WTC11 (cell line): ENCODE measurements at regions not wholly inside any gene's neighbourhood (a gene's known extent, or its start where the extent isn't known, plus 50 kb on each side); places are given as distances from the start of the nearest gene placed in this dataset.

ENCODE experiments used
- ETV6 ChIP-seq: sonication (generic); formaldehyde crosslinking; IDR thresholded peaks from 2 replicates; pipeline ENCODE4 v1.8.1; 2022; ENCODE audit warnings: mild to moderate bottlenecking, missing genetic modification reagents
- JUN ChIP-seq: sonication (generic); formaldehyde crosslinking; IDR thresholded peaks from 2 replicates; pipeline ENCODE4 v1.8.0; 2023; ENCODE audit warnings: mild to moderate bottlenecking, missing genetic modification reagents
- NFYB ChIP-seq: sonication (generic); formaldehyde crosslinking; conservative IDR thresholded peaks from 2 replicates; pipeline ENCODE4 v1.8.0; 2022; ENCODE audit warnings: low read depth, missing genetic modification reagents
- TEAD4 ChIP-seq: sonication (generic); formaldehyde crosslinking; IDR thresholded peaks from 2 replicates; pipeline ENCODE4 v1.8.0; 2022; ENCODE audit warnings: mild to moderate bottlenecking, missing genetic modification reagents
- ZNF263 ChIP-seq: sonication (generic); formaldehyde crosslinking; IDR thresholded peaks from 2 replicates; pipeline ENCODE4 v1.8.1; 2022; ENCODE audit warnings: low read depth, mild to moderate bottlenecking, moderate library complexity, missing genetic modification reagents
- ZNF317 ChIP-seq: sonication (generic); formaldehyde crosslinking; IDR thresholded peaks from 2 replicates; pipeline ENCODE4 v1.8.1; 2023; ENCODE audit warnings: low read depth, mild to moderate bottlenecking, moderate library complexity, missing genetic modification reagents, borderline replicate concordance
- ZNF396 ChIP-seq: fragments of 250-450 bp; sonication (Bioruptor Pico); IDR thresholded peaks from 2 replicates; pipeline ENCODE4 v1.8.0; 2021; ENCODE audit warnings: mild to moderate bottlenecking, moderate library complexity, borderline replicate concordance
- TF ChIP-seq, protein P1 (sequence below): fragments of 200-600 bp; IDR thresholded peaks from 2 replicates; pipeline ENCODE4 v1.8.0; 2022; ENCODE audit warnings: antibody characterized with exemption
- TF ChIP-seq, protein P2 (sequence below): sonication (generic); formaldehyde crosslinking; IDR thresholded peaks from 2 replicates; pipeline ENCODE4 v1.8.1; 2022; ENCODE audit warnings: missing genetic modification reagents, borderline replicate concordance
- TF ChIP-seq, protein P3 (sequence below): sonication (generic); formaldehyde crosslinking; IDR thresholded peaks from 2 replicates; pipeline ENCODE4 v1.8.1; 2023; ENCODE audit warnings: mild to moderate bottlenecking, missing genetic modification reagents, moderate library complexity
- TF ChIP-seq, protein P4 (sequence below): sonication (generic); formaldehyde crosslinking; IDR thresholded peaks from 2 replicates; pipeline ENCODE4 v1.8.1; 2023; ENCODE audit warnings: mild to moderate bottlenecking, missing genetic modification reagents
- TF ChIP-seq, protein P5 (sequence below): sonication (generic); formaldehyde crosslinking; IDR thresholded peaks from 2 replicates; pipeline ENCODE4 v1.8.1; 2022; ENCODE audit warnings: low read depth, missing genetic modification reagents, borderline replicate concordance
- TF ChIP-seq, protein P6 (sequence below): sonication (generic); formaldehyde crosslinking; IDR thresholded peaks from 2 replicates; pipeline ENCODE4 v1.8.0; 2022; ENCODE audit warnings: mild to moderate bottlenecking, missing genetic modification reagents

DNA sequence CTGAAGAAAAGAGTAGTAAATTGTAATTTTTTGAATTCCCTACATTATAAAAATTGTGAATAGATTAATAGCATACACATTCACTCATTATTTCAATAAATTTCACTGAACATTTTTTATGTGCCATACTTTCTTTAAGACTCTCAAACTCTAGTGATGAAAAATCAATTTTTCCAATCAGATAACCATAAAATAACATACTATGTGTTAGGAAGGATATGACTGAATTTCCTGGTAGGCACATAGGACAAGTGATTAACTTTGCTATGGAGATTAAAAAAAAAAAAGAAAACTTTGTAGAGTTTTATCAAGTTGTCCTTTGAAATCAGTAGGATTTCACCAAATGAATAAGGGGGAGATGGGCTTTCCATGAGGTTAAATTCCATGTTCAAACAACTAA lies 1597.3 kb upstream of the LRRTM3 start:
- TF ChIP-seq ZNF263 (CRISPR knock-in tag) (no peak), ETV6 (CRISPR knock-in tag) (no peak), ZNF396 (CRISPR knock-in tag) (no peak), ZNF317 (CRISPR knock-in tag) (no peak), JUN (CRISPR knock-in tag) (no peak), NFYB (no peak), TEAD4 (CRISPR knock-in tag) (no peak)
- TF ChIP-seq, protein P1, sequence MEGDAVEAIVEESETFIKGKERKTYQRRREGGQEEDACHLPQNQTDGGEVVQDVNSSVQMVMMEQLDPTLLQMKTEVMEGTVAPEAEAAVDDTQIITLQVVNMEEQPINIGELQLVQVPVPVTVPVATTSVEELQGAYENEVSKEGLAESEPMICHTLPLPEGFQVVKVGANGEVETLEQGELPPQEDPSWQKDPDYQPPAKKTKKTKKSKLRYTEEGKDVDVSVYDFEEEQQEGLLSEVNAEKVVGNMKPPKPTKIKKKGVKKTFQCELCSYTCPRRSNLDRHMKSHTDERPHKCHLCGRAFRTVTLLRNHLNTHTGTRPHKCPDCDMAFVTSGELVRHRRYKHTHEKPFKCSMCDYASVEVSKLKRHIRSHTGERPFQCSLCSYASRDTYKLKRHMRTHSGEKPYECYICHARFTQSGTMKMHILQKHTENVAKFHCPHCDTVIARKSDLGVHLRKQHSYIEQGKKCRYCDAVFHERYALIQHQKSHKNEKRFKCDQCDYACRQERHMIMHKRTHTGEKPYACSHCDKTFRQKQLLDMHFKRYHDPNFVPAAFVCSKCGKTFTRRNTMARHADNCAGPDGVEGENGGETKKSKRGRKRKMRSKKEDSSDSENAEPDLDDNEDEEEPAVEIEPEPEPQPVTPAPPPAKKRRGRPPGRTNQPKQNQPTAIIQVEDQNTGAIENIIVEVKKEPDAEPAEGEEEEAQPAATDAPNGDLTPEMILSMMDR: no peak
- TF ChIP-seq, protein P2, sequence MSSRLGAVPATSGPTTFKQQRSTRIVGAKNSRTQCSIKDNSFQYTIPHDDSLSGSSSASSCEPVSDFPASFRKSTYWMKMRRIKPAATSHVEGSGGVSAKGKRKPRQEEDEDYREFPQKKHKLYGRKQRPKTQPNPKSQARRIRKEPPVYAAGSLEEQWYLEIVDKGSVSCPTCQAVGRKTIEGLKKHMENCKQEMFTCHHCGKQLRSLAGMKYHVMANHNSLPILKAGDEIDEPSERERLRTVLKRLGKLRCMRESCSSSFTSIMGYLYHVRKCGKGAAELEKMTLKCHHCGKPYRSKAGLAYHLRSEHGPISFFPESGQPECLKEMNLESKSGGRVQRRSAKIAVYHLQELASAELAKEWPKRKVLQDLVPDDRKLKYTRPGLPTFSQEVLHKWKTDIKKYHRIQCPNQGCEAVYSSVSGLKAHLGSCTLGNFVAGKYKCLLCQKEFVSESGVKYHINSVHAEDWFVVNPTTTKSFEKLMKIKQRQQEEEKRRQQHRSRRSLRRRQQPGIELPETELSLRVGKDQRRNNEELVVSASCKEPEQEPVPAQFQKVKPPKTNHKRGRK (CRISPR knock-in tag): no peak
- TF ChIP-seq, protein P3, sequence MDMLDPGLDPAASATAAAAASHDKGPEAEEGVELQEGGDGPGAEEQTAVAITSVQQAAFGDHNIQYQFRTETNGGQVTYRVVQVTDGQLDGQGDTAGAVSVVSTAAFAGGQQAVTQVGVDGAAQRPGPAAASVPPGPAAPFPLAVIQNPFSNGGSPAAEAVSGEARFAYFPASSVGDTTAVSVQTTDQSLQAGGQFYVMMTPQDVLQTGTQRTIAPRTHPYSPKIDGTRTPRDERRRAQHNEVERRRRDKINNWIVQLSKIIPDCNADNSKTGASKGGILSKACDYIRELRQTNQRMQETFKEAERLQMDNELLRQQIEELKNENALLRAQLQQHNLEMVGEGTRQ: no peak
- TF ChIP-seq, protein P4, sequence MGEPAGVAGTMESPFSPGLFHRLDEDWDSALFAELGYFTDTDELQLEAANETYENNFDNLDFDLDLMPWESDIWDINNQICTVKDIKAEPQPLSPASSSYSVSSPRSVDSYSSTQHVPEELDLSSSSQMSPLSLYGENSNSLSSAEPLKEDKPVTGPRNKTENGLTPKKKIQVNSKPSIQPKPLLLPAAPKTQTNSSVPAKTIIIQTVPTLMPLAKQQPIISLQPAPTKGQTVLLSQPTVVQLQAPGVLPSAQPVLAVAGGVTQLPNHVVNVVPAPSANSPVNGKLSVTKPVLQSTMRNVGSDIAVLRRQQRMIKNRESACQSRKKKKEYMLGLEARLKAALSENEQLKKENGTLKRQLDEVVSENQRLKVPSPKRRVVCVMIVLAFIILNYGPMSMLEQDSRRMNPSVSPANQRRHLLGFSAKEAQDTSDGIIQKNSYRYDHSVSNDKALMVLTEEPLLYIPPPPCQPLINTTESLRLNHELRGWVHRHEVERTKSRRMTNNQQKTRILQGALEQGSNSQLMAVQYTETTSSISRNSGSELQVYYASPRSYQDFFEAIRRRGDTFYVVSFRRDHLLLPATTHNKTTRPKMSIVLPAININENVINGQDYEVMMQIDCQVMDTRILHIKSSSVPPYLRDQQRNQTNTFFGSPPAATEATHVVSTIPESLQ (CRISPR knock-in tag): no peak
- TF ChIP-seq, protein P5, sequence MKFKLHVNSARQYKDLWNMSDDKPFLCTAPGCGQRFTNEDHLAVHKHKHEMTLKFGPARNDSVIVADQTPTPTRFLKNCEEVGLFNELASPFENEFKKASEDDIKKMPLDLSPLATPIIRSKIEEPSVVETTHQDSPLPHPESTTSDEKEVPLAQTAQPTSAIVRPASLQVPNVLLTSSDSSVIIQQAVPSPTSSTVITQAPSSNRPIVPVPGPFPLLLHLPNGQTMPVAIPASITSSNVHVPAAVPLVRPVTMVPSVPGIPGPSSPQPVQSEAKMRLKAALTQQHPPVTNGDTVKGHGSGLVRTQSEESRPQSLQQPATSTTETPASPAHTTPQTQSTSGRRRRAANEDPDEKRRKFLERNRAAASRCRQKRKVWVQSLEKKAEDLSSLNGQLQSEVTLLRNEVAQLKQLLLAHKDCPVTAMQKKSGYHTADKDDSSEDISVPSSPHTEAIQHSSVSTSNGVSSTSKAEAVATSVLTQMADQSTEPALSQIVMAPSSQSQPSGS: no peak
- TF ChIP-seq, protein P6, sequence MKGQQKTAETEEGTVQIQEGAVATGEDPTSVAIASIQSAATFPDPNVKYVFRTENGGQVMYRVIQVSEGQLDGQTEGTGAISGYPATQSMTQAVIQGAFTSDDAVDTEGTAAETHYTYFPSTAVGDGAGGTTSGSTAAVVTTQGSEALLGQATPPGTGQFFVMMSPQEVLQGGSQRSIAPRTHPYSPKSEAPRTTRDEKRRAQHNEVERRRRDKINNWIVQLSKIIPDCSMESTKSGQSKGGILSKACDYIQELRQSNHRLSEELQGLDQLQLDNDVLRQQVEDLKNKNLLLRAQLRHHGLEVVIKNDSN (CRISPR knock-in tag): no peak
